ENCODE measurements at regions not wholly inside any gene's neighbourhood (a gene's known extent, or its start where the extent isn't known, plus 50 kb on each side); places are given as distances from the start of the nearest gene placed in this dataset.
A peak's percentile ranks its signal among the peaks of the same experiment; 100 is the strongest.

DNA sequence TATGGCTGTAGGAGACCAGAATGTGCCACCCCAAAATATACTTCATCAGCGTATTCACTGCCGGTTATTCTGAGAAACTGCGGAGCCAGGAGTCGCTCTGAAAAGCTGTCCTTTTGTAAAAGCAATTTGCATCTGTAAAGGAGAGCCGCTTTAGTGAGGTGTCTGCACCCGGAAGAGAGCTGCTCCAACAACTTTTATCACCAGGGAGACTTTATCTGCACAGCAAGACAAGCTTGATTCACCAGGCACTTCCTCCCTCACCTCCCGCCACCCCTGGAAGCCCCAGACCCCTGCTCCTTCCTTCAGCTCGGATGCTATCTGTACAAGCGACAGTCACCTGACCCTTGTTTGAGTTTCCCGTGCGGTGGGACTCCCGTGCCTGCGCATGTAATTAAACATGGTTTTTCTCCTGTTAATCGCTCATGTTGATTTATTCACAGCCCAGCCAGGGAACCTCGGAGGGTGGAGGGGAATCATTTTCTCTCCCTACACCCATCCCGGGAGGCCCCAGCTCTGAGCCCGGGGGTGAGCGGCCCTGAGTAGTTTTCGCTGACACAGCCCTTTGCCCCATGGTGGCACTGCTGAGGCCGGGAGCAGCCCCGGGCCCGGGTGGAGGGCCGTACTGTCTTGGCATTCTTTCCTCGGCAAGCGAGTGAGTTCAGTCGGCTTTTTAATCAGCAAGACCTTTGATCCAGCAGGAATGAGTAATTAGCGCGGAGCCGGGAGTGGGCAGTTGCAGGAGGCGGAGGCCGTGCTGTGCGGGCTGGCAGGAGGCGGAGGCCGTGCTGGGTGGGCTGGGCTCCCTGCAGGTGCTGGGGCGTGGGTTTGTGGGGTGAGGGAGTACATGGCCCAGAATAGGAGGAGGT, 222.7 kb upstream of the CIBAR2 start (continued):
- TF ChIP-seq, protein P1, sequence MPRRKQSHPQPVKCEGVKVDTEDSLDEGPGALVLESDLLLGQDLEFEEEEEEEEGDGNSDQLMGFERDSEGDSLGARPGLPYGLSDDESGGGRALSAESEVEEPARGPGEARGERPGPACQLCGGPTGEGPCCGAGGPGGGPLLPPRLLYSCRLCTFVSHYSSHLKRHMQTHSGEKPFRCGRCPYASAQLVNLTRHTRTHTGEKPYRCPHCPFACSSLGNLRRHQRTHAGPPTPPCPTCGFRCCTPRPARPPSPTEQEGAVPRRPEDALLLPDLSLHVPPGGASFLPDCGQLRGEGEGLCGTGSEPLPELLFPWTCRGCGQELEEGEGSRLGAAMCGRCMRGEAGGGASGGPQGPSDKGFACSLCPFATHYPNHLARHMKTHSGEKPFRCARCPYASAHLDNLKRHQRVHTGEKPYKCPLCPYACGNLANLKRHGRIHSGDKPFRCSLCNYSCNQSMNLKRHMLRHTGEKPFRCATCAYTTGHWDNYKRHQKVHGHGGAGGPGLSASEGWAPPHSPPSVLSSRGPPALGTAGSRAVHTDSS (CRISPR knock-in tag; conservative IDR thresholded peaks at IDR 0.05), result no peak
- TF ChIP-seq KMT2A (CRISPR knock-in tag; IDR thresholded peaks at IDR 0.05) (0 out of 2 replicates have a peak, but pooled peaks have one; percentile 36), HOXA5 (CRISPR knock-in tag; IDR thresholded peaks at IDR 0.05) (no peak), PTBP1 (IDR thresholded peaks at IDR 0.05; ENCODE audit: low read depth, low read length, poor library complexity, severe bottlenecking) (no peak), ZNF121 (CRISPR knock-in tag; IDR thresholded peaks at IDR 0.05) (peak; percentile 84), HOXA9 (CRISPR knock-in tag; IDR thresholded peaks at IDR 0.05; ENCODE audit: borderline replicate concordance) (no peak), MEIS2 (CRISPR knock-in tag; IDR thresholded peaks at IDR 0.05) (no peak), NCOA1 (CRISPR knock-in tag; IDR thresholded peaks at IDR 0.05) (no peak), ZNF124 (CRISPR knock-in tag; IDR thresholded peaks at IDR 0.05) (no peak), ZNF510 (CRISPR knock-in tag; IDR thresholded peaks at IDR 0.05; ENCODE audit: low read depth) (no peak), GTF2F1 (IDR thresholded peaks at IDR 0.05; ENCODE audit: low read length) (no peak), ZNF879 (CRISPR knock-in tag; IDR thresholded peaks at IDR 0.05) (no peak), TSC22D2 (CRISPR knock-in tag; IDR thresholded peaks at IDR 0.05; ENCODE audit: borderline replicate concordance) (no peak), ZMYM4 (CRISPR knock-in tag; IDR thresholded peaks at IDR 0.05) (0 out of 2 replicates have a peak, but pooled peaks have one; percentile 44), ZNF709 (CRISPR knock-in tag; IDR thresholded peaks at IDR 0.05) (no peak), ZNF775 (CRISPR knock-in tag; IDR thresholded peaks at IDR 0.05; ENCODE audit: borderline replicate concordance) (no peak), SMAD9 (CRISPR knock-in tag; IDR thresholded peaks at IDR 0.05) (no peak), ZKSCAN5 (CRISPR knock-in tag; IDR thresholded peaks at IDR 0.05) (no peak)
- TF ChIP-seq, protein P2, sequence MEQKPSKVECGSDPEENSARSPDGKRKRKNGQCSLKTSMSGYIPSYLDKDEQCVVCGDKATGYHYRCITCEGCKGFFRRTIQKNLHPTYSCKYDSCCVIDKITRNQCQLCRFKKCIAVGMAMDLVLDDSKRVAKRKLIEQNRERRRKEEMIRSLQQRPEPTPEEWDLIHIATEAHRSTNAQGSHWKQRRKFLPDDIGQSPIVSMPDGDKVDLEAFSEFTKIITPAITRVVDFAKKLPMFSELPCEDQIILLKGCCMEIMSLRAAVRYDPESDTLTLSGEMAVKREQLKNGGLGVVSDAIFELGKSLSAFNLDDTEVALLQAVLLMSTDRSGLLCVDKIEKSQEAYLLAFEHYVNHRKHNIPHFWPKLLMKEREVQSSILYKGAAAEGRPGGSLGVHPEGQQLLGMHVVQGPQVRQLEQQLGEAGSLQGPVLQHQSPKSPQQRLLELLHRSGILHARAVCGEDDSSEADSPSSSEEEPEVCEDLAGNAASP (CRISPR knock-in tag; IDR thresholded peaks at IDR 0.05; ENCODE audit: borderline replicate concordance), result no peak
- TF ChIP-seq, protein P3, sequence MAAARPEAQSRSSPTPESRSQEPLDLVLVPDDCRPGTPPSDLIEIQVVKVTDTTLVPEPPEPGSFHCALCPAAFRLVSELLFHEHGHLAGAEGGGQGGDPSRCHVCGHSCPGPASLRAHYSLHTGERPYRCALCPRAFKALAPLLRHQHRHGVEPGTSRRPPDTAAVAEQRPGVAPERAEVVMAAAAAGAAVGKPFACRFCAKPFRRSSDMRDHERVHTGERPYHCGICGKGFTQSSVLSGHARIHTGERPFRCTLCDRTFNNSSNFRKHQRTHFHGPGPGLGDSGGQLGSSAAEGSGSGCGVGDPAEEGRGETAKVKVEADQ (CRISPR knock-in tag; IDR thresholded peaks at IDR 0.05; ENCODE audit: borderline replicate concordance), result no peak
- TF ChIP-seq, protein P4, sequence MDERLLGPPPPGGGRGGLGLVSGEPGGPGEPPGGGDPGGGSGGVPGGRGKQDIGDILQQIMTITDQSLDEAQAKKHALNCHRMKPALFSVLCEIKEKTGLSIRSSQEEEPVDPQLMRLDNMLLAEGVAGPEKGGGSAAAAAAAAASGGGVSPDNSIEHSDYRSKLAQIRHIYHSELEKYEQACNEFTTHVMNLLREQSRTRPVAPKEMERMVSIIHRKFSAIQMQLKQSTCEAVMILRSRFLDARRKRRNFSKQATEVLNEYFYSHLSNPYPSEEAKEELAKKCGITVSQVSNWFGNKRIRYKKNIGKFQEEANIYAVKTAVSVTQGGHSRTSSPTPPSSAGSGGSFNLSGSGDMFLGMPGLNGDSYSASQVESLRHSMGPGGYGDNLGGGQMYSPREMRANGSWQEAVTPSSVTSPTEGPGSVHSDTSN (CRISPR knock-in tag; IDR thresholded peaks at IDR 0.05), result no peak
- TF ChIP-seq, protein P5, sequence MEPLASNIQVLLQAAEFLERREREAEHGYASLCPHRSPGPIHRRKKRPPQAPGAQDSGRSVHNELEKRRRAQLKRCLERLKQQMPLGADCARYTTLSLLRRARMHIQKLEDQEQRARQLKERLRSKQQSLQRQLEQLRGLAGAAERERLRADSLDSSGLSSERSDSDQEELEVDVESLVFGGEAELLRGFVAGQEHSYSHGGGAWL (CRISPR knock-in tag; IDR thresholded peaks at IDR 0.05), result no peak
- TF ChIP-seq, protein P6, sequence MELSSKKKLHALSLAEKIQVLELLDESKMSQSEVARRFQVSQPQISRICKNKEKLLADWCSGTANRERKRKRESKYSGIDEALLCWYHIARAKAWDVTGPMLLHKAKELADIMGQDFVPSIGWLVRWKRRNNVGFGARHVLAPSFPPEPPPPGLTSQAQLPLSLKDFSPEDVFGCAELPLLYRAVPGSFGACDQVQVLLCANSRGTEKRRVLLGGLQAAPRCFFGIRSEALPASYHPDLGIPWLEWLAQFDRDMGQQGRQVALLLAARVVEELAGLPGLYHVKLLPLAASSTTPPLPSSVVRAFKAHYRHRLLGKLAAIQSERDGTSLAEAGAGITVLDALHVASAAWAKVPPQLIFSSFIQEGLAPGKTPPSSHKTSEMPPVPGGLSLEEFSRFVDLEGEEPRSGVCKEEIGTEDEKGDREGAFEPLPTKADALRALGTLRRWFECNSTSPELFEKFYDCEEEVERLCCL (CRISPR knock-in tag; IDR thresholded peaks at IDR 0.05; ENCODE audit: borderline replicate concordance), result no peak
- TF ChIP-seq, protein P7, sequence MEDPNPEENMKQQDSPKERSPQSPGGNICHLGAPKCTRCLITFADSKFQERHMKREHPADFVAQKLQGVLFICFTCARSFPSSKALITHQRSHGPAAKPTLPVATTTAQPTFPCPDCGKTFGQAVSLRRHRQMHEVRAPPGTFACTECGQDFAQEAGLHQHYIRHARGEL (CRISPR knock-in tag; IDR thresholded peaks at IDR 0.05), result no peak
